ENCODE measurements at regions not wholly inside any gene's neighbourhood (a gene's known extent, or its start where the extent isn't known, plus 50 kb on each side); places are given as distances from the start of the nearest gene placed in this dataset.
A peak's percentile ranks its signal among the peaks of the same experiment; 100 is the strongest.
"Not testable (repeated sequence)": the region's sequence is repeated elsewhere in the genome, so short reads cannot be mapped to it uniquely, and the experiment has no call there.

DNA sequence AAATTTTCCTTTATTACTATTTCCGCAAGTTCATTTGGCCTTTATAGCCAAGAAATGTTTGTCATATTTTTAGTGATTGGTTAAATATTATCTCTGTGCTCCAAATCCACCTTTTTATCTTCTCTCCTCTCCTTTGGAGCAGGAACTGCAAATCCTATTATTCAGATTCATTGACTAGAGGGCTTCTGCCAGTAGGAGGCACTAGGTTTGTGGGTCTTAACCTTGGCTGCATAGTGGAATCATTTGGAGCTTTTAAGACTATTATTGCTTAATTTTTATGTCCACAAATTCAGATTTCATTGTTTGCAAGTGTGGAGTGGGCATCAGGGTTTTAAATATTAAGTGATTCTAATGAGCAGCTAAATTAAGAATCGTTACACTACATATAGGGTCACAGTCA is 75.3 kb upstream of the SYT10 start:
- no peak for DNase-seq

DNA sequence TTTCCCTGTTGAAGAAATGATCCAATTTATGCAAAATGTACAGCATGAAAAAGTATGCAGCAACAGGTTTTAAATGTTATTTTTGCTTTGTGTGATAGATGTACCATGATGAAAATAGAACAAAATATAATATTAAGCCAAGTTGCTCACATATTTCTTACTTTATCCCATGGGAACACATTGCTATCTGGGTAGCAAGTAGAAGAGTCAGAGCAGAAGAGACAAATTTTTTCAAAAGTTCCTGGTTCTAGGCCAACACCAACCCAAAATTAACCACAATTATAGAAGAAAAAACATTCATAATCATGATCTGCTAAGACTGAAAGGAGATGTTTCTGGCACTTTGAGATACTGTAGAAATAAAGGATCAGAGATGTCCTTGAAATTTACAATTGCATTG is 79.9 kb upstream of the SYT10 start:
- DNase-seq = no peak

DNA sequence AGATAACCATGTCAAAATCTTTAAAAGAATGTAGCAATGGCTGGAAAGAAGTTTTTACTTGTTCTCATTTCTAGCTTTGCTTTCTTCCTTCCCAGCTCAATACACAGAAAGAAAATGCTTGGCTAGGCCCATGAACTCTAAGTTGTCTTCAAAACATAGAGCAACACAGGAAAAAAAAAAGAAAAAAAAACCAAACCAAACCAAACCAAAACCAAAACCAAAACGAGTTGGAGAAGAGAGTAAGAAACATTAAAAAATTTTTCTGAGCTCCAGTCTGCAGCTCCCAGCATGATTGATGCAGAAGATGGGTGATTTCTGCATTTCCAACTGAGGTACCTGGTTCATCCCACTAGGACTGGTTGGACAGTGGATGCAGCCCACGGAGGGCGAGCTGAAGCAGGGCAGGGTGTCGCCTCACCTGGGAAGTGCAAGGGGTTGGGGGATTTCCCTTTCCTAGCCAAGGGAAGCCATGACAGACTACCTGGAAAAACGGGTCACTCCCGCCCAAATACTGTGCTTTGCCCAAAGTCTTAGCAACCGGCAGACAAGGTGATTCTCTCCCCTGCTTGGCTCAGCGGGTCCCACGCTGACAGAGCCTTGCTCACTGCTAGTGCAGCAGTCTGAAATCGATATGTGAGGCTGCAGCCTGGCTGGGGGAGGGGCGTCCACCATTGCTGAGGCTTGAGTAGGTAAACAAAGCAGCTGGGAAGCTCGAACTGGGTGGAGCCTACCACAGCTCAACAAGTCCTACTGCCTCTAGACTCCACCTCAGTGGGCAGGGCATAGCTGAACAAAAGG is 81.1 kb upstream of the SYT10 start:
- not testable (repeated sequence) for DNase-seq

- DNase-seq = no peak
These were observed 89.4 kb upstream of the SYT10 start for GRCh38 chr12:33529031-33529430.

GRCh38 chr12:33529810-33530209 is 90.2 kb upstream of the SYT10 start:
- no peak for DNase-seq

DNA sequence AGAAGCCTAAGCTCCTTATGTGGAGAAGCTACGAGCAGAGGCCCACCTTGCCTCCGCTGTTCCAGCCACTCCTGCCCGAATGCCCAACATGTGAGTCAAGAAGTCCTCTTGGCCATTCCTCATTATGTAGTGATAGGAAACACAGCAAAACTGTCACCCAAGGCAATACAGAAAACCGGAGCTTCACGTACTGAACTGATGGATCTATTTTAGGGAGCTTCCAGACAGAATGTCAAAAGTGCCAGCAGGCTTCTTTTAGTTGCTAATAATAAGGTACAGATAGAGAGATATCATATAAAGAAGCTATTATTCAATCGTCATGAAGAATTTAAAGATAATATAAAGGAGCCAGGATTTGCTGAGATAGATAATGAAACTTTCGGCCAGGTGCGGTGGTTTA is 91.6 kb upstream of the SYT10 start:
- DNase-seq = no peak

- DNase-seq = no peak
These were observed 93.9 kb upstream of the SYT10 start for GRCh38 chr12:33533527-33533926.

- DNase-seq = no peak
These were observed 96.8 kb upstream of the SYT10 start for GRCh38 chr12:33536431-33536830.

GRCh38 chr12:33546004-33546403 is 106.4 kb upstream of the SYT10 start:
- no peak for DNase-seq

DNA sequence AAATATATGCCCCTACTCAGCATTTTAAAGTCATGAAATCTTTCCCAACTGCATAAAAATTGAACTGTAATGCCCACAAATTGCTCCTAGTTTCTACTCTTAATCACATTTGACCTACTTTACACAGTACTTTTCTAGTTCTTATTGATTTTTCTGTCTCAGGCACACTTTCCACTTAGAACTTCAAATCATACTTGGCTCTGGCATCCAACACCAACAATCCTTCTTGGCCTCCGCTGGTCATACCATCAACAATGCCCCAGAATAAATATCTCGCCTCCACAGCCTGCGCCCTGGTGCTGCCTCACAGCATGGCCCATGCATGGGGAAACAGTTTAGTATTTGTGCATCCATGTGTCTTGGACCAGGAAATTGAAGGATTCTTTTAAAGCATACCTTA is 107.5 kb upstream of the SYT10 start:
- DNase-seq = no peak

DNA sequence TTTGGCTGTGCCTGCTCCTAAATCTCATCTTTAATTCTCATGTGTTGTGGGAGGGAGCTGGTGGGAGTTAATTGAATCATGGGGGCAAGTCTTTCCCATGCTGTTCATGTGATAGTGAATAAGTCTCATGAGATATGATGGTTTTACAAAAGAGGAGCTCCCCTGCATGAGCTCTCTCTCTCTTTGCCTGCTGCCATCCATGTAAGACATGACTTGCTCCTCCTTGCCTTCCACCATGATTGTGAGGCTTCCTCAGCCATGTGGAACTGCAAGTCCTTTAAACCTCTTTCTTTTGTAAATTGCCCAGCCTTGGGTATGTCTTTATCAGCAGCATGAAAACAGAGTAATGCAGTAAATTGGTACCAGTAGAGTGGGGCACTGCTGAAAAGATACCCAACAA is 110.6 kb upstream of the SYT10 start:
- not testable (repeated sequence) for DNase-seq

DNA sequence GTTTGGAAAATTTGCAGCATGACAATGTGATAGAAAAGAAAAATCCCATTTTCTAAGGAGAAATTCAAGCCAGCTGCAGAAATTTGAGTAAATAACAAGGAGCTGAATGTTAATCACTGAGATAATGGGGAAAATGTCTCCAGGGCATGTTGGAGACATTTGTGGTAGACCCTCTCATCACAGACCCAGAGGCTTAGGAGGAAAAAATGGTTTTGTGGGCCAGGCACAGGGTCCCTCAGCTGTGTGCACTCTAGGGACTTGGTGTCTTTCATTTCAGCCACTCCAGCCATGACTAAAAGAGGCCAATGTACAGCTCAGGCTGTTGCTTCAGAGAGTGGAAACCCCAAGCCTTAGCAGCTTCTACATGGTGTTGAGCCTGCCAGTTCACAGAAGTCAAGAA is 111.4 kb upstream of the SYT10 start:
- DNase-seq = no peak

GRCh38 chr12:33555128-33555527 is 115.5 kb upstream of the SYT10 start:
- DNase-seq = no peak

DNA sequence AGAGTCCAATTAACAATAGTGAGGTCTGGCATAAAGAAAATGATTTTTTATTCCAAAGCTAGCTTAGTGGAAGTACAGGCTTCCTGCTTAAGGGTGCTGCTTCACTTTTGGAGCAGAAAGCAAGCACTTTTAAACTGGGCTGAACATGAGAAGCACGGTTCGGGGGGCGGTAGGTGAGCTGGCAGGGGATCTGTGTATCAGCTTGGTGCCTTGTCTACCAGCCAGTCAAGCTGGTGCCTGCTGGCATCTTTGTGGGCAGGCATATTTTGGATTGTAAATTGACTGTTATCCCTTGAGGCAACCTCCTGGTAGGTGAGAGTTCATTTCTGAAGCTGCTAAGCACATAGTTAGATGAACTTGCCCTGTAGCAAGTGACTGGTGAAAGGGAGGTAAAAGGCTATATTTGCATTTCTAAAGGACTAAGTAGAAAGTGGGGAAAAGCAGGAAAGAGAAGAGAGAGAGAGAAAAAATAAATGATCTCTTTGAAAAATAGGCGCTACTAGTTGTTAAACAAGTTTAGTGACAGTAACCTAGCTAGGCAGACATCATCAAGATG is 121.1 kb upstream of the SYT10 start:
- DNase-seq = no peak

DNA sequence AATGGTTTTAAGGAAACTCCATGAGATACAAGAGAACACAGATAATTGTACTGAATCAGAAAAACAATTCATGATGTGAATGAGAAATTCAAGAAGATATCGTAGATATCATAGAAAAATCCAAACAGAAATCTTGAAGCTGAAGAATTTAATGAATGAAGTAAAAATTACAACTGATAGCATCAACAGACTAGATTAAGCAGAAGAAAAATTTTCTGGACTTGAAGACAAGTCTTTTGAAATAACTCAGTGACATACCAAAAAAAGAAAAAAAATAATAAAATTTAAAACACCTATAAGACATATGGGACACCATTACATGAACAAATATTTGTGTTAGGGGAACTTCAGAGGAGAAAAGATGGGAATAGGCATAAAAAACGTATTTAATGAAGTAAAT is 122.8 kb upstream of the SYT10 start:
- DNase-seq = no peak

- DNase-seq = no peak
These were observed 126.8 kb upstream of the SYT10 start for GRCh38 chr12:33566403-33566802.

GRCh38 chr12:33575346-33575745 is 135.7 kb upstream of the SYT10 start:
- DNase-seq = no peak

- no peak for DNase-seq
These were observed 142.0 kb upstream of the SYT10 start for GRCh38 chr12:33581613-33582122.

- DNase-seq = no peak
These were observed 147.0 kb upstream of the SYT10 start for GRCh38 chr12:33586576-33586975.

DNA sequence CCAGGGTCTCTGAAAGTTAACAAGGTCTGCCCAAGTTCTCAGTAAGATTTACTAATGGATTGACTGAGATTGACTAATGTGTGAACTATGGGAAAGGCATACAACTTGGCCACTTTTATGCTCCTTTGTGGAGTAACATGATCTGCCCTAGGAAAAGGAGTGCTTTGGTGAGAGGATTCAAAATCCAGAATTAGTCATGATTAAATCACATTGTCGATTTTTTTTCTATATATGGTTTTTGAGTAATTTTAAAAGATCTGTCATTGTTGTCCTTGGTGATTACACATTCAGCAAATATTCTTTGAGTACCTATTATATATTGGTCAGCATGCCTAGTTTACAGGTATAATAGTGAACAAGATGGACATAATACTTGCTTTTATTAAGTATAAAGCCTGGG is 147.7 kb upstream of the SYT10 start:
- no peak for DNase-seq

GRCh38 chr12:33587784-33588712 is 148.4 kb upstream of the SYT10 start:
- DNase-seq = peak in 1 of 2 donors; percentile 1

GRCh38 chr12:33588725-33589405 is 149.2 kb upstream of the SYT10 start:
- DNase-seq = no peak

- no peak for DNase-seq
These were observed 150.0 kb upstream of the SYT10 start for GRCh38 chr12:33589576-33590114.
